Smooth muscle cell (in vitro differentiated cells): ENCODE measurements at regions not wholly inside any gene's neighbourhood (a gene's known extent, or its start where the extent isn't known, plus 50 kb on each side); places are given as distances from the start of the nearest gene placed in this dataset.

Experiments used
- DNase-seq: peaks from one replicate; lab custom pipeline; 2025; ENCODE audit not compliant: unreplicated experiment; lab: John Stamatoyannopoulos, UW
- H2AFZ ChIP-seq: fragments of 200-600 bp; sonication (generic); 2 replicates; pipeline ENCODE4 v1.6.0; 2016; ENCODE audit warnings: antibody characterized with exemption, low read depth, mild to moderate bottlenecking
- H3F3A ChIP-seq: fragments of 200-600 bp; sonication (generic); 2 replicates; pipeline ENCODE4 v1.6.0; 2017; ENCODE audit warnings: antibody characterized with exemption, low read depth
- H3K27ac ChIP-seq: fragments of 200-600 bp; sonication (generic); 2 replicates; pipeline ENCODE4 v1.5.1; 2016; ENCODE audit warnings: low read depth, mild to moderate bottlenecking
- H3K27me3 ChIP-seq: fragments of 200-600 bp; sonication (generic); 2 replicates; pipeline ENCODE4 v1.6.1; 2016; ENCODE audit warnings: low read depth, mild to moderate bottlenecking
- H3K36me3 ChIP-seq: fragments of 200-600 bp; sonication (generic); 2 replicates; pipeline ENCODE4 v1.5.1; 2016; ENCODE audit warnings: low read depth
- H3K4me1 ChIP-seq: fragments of 200-600 bp; sonication (generic); 2 replicates; pipeline ENCODE4 v1.5.1; 2016; ENCODE audit warnings: low read depth
- H3K4me2 ChIP-seq: fragments of 200-600 bp; sonication (generic); 2 replicates; pipeline ENCODE4 v1.6.0; 2016; ENCODE audit warnings: mild to moderate bottlenecking
- H3K4me3 ChIP-seq: fragments of 200-600 bp; sonication (generic); 2 replicates; pipeline ENCODE4 v1.5.1; 2016; ENCODE audit warnings: mild to moderate bottlenecking
- H3K79me2 ChIP-seq: fragments of 200-600 bp; sonication (generic); 2 replicates; pipeline ENCODE4 v1.6.0; 2016; ENCODE audit warnings: low read depth, mild to moderate bottlenecking
- H3K9ac ChIP-seq: fragments of 200-600 bp; sonication (generic); 2 replicates; pipeline ENCODE4 v1.6.0; 2016; ENCODE audit warnings: low read depth
- H3K9me3 ChIP-seq: fragments of 200-600 bp; sonication (generic); replicated peaks from 2 replicates; pipeline ENCODE4 v1.5.1; 2016; ENCODE audit warnings: low read depth
- H4K20me1 ChIP-seq: fragments of 200-600 bp; sonication (generic); 2 replicates; pipeline ENCODE4 v1.6.0; 2016; ENCODE audit warnings: low read depth
- WGBS: methylation state at CpG from one replicate; pipeline ENCODE4 v1.1.7; 2016; ENCODE audit warnings: low lambda C conversion rate; 5-methylcytosine and 5-hydroxymethylcytosine counted together
- TF ChIP-seq, protein P1 (sequence below): fragments of 200-600 bp; sonication (generic); IDR thresholded peaks from 2 replicates; pipeline ENCODE4 v1.5.1; 2017; ENCODE audit warnings: borderline replicate concordance, mild to moderate bottlenecking, antibody characterized with exemption; ENCODE audit not compliant: insufficient read depth, poor library complexity, severe bottlenecking

- H3K4me3 ChIP-seq: no peak overlapping the region
- no peak overlapping the region for H2AFZ ChIP-seq
- H4K20me1 ChIP-seq: no peaks in the 10 kb centered on the region
- H3K4me1 ChIP-seq: no peaks in the 10 kb centered on the region
- H3F3A ChIP-seq: no peaks in the 10 kb centered on the region
- H3K27me3 ChIP-seq: no peaks in the 10 kb centered on the region
- no peaks in the 10 kb centered on the region for H3K79me2 ChIP-seq
- no peak overlapping the region for H3K27ac ChIP-seq
- no peaks in the 10 kb centered on the region for H3K36me3 ChIP-seq
- no peak overlapping the region for H3K9ac ChIP-seq
- no peak for DNase-seq
- 84% methylated on average over 5 of the region's 5 CpGs for WGBS
- no peak overlapping the region for H3K4me2 ChIP-seq
- H3K9me3 ChIP-seq: no peaks in the 10 kb centered on the region
- TF ChIP-seq, protein P1, sequence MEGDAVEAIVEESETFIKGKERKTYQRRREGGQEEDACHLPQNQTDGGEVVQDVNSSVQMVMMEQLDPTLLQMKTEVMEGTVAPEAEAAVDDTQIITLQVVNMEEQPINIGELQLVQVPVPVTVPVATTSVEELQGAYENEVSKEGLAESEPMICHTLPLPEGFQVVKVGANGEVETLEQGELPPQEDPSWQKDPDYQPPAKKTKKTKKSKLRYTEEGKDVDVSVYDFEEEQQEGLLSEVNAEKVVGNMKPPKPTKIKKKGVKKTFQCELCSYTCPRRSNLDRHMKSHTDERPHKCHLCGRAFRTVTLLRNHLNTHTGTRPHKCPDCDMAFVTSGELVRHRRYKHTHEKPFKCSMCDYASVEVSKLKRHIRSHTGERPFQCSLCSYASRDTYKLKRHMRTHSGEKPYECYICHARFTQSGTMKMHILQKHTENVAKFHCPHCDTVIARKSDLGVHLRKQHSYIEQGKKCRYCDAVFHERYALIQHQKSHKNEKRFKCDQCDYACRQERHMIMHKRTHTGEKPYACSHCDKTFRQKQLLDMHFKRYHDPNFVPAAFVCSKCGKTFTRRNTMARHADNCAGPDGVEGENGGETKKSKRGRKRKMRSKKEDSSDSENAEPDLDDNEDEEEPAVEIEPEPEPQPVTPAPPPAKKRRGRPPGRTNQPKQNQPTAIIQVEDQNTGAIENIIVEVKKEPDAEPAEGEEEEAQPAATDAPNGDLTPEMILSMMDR: no peak
These were observed 261.2 kb downstream of the CBLN1 start for GRCh38 chr16:49020436-49020835.

GRCh38 chr16:49019831-49020230 lies 261.8 kb downstream of the CBLN1 start:
- no peak overlapping the region for H3K9ac ChIP-seq
- no peak overlapping the region for H3K4me2 ChIP-seq
- no peaks in the 10 kb centered on the region for H3K4me1 ChIP-seq
- H3K36me3 ChIP-seq: no peaks in the 10 kb centered on the region
- TF ChIP-seq, protein P1: no peak
- H4K20me1 ChIP-seq: no peaks in the 10 kb centered on the region
- H2AFZ ChIP-seq: no peak overlapping the region
- no peak overlapping the region for H3K27ac ChIP-seq
- DNase-seq: no peak
- no peaks in the 10 kb centered on the region for H3K9me3 ChIP-seq
- H3F3A ChIP-seq: no peaks in the 10 kb centered on the region
- no peaks in the 10 kb centered on the region for H3K79me2 ChIP-seq
- no peaks in the 10 kb centered on the region for H3K27me3 ChIP-seq
- 91% methylated on average over 13 of the region's 13 CpGs for WGBS
- H3K4me3 ChIP-seq: no peak overlapping the region

DNA sequence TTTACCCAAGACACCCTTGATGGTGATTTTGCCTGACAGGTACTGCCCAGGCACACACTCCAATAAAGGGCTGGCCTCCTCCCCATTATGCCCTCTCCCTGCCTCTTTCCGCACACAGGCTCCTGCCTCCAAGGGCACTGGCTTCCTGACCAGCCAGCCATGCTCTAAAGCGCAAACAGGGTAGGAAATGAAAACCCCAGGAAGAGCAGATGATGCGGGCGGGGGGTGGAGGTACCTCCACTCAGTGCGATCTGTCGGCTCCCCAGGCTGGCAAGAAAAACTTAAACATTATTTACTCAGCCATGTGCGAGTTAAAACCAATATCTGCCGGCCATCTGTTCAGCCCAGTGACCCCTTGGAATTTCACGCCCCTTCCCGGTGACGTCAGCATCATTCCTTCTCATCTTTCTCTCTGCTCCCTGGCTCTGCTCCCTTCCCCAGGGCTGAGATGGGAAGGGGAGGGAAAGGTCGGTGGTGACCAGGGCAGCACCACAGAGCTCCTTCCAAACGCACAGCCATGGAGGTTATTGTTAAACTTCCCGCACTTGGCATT lies 262.5 kb downstream of the CBLN1 start:
- no peak overlapping the region for H3K4me2 ChIP-seq
- no peak overlapping the region for H3K9ac ChIP-seq
- WGBS: 53% methylated on average over 14 of the region's 14 CpGs
- no peaks in the 10 kb centered on the region for H3K27me3 ChIP-seq
- H3F3A ChIP-seq: no peaks in the 10 kb centered on the region
- H3K36me3 ChIP-seq: no peaks in the 10 kb centered on the region
- no peak overlapping the region for H3K27ac ChIP-seq
- no peaks in the 10 kb centered on the region for H3K79me2 ChIP-seq
- TF ChIP-seq, protein P1: no peak
- H2AFZ ChIP-seq: no peak overlapping the region
- no peaks in the 10 kb centered on the region for H4K20me1 ChIP-seq
- no peaks in the 10 kb centered on the region for H3K4me1 ChIP-seq
- DNase-seq: no peak
- no peak overlapping the region for H3K4me3 ChIP-seq
- H3K9me3 ChIP-seq: no peaks in the 10 kb centered on the region

- no peak overlapping the region for H2AFZ ChIP-seq
- H3K36me3 ChIP-seq: no peaks in the 10 kb centered on the region
- 93% methylated on average over 3 of the region's 3 CpGs for WGBS
- H3K4me3 ChIP-seq: no peak overlapping the region
- no peaks in the 10 kb centered on the region for H3K9me3 ChIP-seq
- H3K9ac ChIP-seq: no peak overlapping the region
- no peak overlapping the region for H3K27ac ChIP-seq
- no peaks in the 10 kb centered on the region for H4K20me1 ChIP-seq
- TF ChIP-seq, protein P1: no peak
- no peaks in the 10 kb centered on the region for H3F3A ChIP-seq
- no peak for DNase-seq
- H3K27me3 ChIP-seq: no peaks in the 10 kb centered on the region
- H3K4me2 ChIP-seq: no peak overlapping the region
- H3K4me1 ChIP-seq: no peaks in the 10 kb centered on the region
- H3K79me2 ChIP-seq: no peaks in the 10 kb centered on the region
These were observed 263.2 kb downstream of the CBLN1 start for GRCh38 chr16:49018259-49018931.
